Prostate gland (tissue), 2 donors: ENCODE measurements at regions not wholly inside any gene's neighbourhood (a gene's known extent, or its start where the extent isn't known, plus 50 kb on each side); places are given as distances from the start of the nearest gene placed in this dataset.

Source experiments
- DNase-seq: peaks from one replicate; pipeline ENCODE4 v3.0.0-alpha.2; 2019; ENCODE audit warnings: low spot score
- H3K27ac ChIP-seq, 2 donors: fragments of 200-600 bp; sonication (generic); 2 replicates each; pipeline ENCODE4 v1.5.1; 2017 to 2019
- H3K27me3 ChIP-seq: fragments of 200-600 bp; sonication (generic); replicated peaks from 2 replicates; pipeline ENCODE4 v1.5.1; 2019; ENCODE audit not compliant: insufficient read depth
- H3K36me3 ChIP-seq, 2 donors: fragments of 200-600 bp; sonication (generic); 1 replicate in 1 of 2; 2 replicates in 1 of 2; pipeline versions ENCODE4 v1.5.1 to v1.8.1; 2017 to 2019
- H3K4me1 ChIP-seq: fragments of 200-600 bp; sonication (generic); replicated peaks from 2 replicates; pipeline ENCODE4 v1.5.1; 2019
- H3K4me3 ChIP-seq, 2 donors: fragments of 200-600 bp; sonication (generic); 2 replicates each; pipeline ENCODE4 v1.5.1; 2017 to 2019
- H3K9me3 ChIP-seq: fragments of 200-600 bp; sonication (generic); 2 replicates; pipeline ENCODE4 v1.5.1; 2017
- CTCF ChIP-seq, 4 experiments: fragments of 200-600 bp in 2 of 4; fragments of 450-650 bp in 2 of 4; sonication (generic) in 2 of 4; IDR thresholded peaks; 1 replicate in 3 of 4; 2 replicates in 1 of 4; pipeline ENCODE4 v1.5.1; 2016 to 2019; ENCODE audit warnings: antibody characterized with exemption in 4 of 4, mild to moderate bottlenecking in 2 of 4, moderate library complexity in 2 of 4
- POLR2A ChIP-seq: fragments of 450-650 bp; IDR thresholded peaks from one replicate; pipeline ENCODE4 v1.6.1; 2016; ENCODE audit warnings: antibody characterized with exemption, mild to moderate bottlenecking
- POLR2AphosphoS5 ChIP-seq: sonication (generic); formaldehyde crosslinking; IDR thresholded peaks from one replicate; pipeline ENCODE4 v1.6.1; 2017; ENCODE audit warnings: antibody characterized with exemption
- WGBS: methylation state at CpG from one replicate; pipeline ENCODE4 v1.1.5; 2018; 5-methylcytosine and 5-hydroxymethylcytosine counted together
- intact Hi-C: fragments of 100-400 bp; cut with DNase I; formaldehyde crosslinking; loops from one replicate; pipeline ENCODE4 v1.14.2; 2022

- TF ChIP-seq POLR2AphosphoS5 (no peak), CTCF (IDR thresholded peaks at IDR 0.05) (no peak), POLR2A (no peak)
- Histone ChIP-seq H3K4me1 (no peaks in the 10 kb centered on the region), H3K4me3 (no peak overlapping the region), H3K27me3 (no peaks in the 10 kb centered on the region), H3K9me3 (no peaks in the 10 kb centered on the region), H3K36me3 (no peaks in the 10 kb centered on the region), H3K27ac (no peak overlapping the region)
- no peak for DNase-seq
- intact Hi-C loops, result no loop called here
- WGBS, result 32% methylated on average over 1 of the region's 1 CpG
Observed at GRCh38 chr5:87608385-87608784, 195.7 kb upstream of the CCNH start.

GRCh38 chr5:87605663-87606062 lies 192.9 kb upstream of the CCNH start:
- no peaks in the 10 kb centered on the region for H3K9me3 ChIP-seq
- no peak for DNase-seq
- H3K27ac ChIP-seq, result no peak overlapping the region
- H3K27me3 ChIP-seq, result no peaks in the 10 kb centered on the region
- H3K36me3 ChIP-seq, result no peaks in the 10 kb centered on the region
- WGBS, result 83% methylated on average over 2 of the region's 2 CpGs
- no peak for TF ChIP-seq CTCF (IDR thresholded peaks at IDR 0.05)
- no peak for TF ChIP-seq POLR2AphosphoS5
- TF ChIP-seq POLR2A, result no peak
- no peaks in the 10 kb centered on the region for H3K4me1 ChIP-seq
- intact Hi-C loops, result no loop called here
- no peak overlapping the region for H3K4me3 ChIP-seq

- H3K27me3 ChIP-seq, result no peaks in the 10 kb centered on the region
- WGBS, result 81% methylated on average over 2 of the region's 2 CpGs
- no peak overlapping the region for H3K27ac ChIP-seq
- no peaks in the 10 kb centered on the region for H3K36me3 ChIP-seq
- H3K9me3 ChIP-seq, result no peaks in the 10 kb centered on the region
- intact Hi-C loops, result no loop called here
- no peaks in the 10 kb centered on the region for H3K4me1 ChIP-seq
- no peak for TF ChIP-seq POLR2AphosphoS5
- TF ChIP-seq POLR2A, result no peak
- TF ChIP-seq CTCF (IDR thresholded peaks at IDR 0.05), result no peak
- DNase-seq, result no peak
- H3K4me3 ChIP-seq, result no peak overlapping the region
Observed at GRCh38 chr5:87599778-87600177, 187.0 kb upstream of the CCNH start.

- H3K36me3 ChIP-seq, result no peaks in the 10 kb centered on the region
- intact Hi-C loops, result no loop called here
- no peak overlapping the region for H3K27ac ChIP-seq
- 62% methylated on average over 1 of the region's 1 CpG for WGBS
- H3K9me3 ChIP-seq, result no peaks in the 10 kb centered on the region
- no peaks in the 10 kb centered on the region for H3K4me1 ChIP-seq
- TF ChIP-seq POLR2AphosphoS5 (no peak), CTCF (IDR thresholded peaks at IDR 0.05) (no peak), POLR2A (no peak)
- DNase-seq, result no peak
- H3K4me3 ChIP-seq, result no peak overlapping the region
- no peaks in the 10 kb centered on the region for H3K27me3 ChIP-seq
Observed at GRCh38 chr5:87598460-87598859, 185.7 kb upstream of the CCNH start.

- Histone ChIP-seq H3K36me3 (no peaks in the 10 kb centered on the region), H3K27ac (no peak overlapping the region), H3K4me1 (no peaks in the 10 kb centered on the region), H3K4me3 (no peak overlapping the region), H3K9me3 (no peaks in the 10 kb centered on the region), H3K27me3 (no peaks in the 10 kb centered on the region)
- no peak for DNase-seq
- 88% methylated on average over 1 of the region's 1 CpG for WGBS
- intact Hi-C loops, result no loop called here
- TF ChIP-seq CTCF (IDR thresholded peaks at IDR 0.05), result no peak
- no peak for TF ChIP-seq POLR2AphosphoS5
- TF ChIP-seq POLR2A, result no peak
Observed at GRCh38 chr5:87594566-87594965, 181.8 kb upstream of the CCNH start.
